ENCODE measurements at regions not wholly inside any gene's neighbourhood (a gene's known extent, or its start where the extent isn't known, plus 50 kb on each side); places are given as distances from the start of the nearest gene placed in this dataset.

- TF ChIP-seq POLR2A (IDR thresholded peaks at IDR 0.05; ENCODE audit: borderline replicate concordance, extremely low read depth, insufficient read depth, insufficient read length) = no peak
- no peak for TF ChIP-seq CTCF (IDR thresholded peaks at IDR 0.05 in 2 of 3, conservative IDR thresholded peaks at IDR 0.05 in 1 of 3; ENCODE audit: borderline replicate concordance in 1 of 3, insufficient read depth in 1 of 3, low read depth in 2 of 3, low read length in 2 of 3)
- TF ChIP-seq JUND (IDR thresholded peaks at IDR 0.05) = no peak
- TF ChIP-seq CBX3 (IDR thresholded peaks at IDR 0.05; ENCODE audit: low read depth) = no peak
- TF ChIP-seq ATF3 (IDR thresholded peaks at IDR 0.05) = no peak
- no peak for TF ChIP-seq POLR2AphosphoS5 (IDR thresholded peaks at IDR 0.05; ENCODE audit: low read depth, low read length)
- no peak for TF ChIP-seq EZH2phosphoT487 (IDR thresholded peaks at IDR 0.05; ENCODE audit: borderline replicate concordance)
- TF ChIP-seq SRF (IDR thresholded peaks at IDR 0.05; ENCODE audit: low read depth) = no peak
These were observed 217.2 kb downstream of the NFKBIZ start for GRCh38 chr3:102066470-102066869.

Data from HCT116 (cell line).